OCI-LY1 (cell line): ENCODE measurements at regions not wholly inside any gene's neighbourhood (a gene's known extent, or its start where the extent isn't known, plus 50 kb on each side); places are given as distances from the start of the nearest gene placed in this dataset.

Experiments
- H2AFZ ChIP-seq: fragments of 200-600 bp; sonication (generic), shearing (Covaris generic); 2 replicates; pipeline ENCODE4 v1.6.0; 2014; ENCODE audit warnings: antibody characterized with exemption, mild to moderate bottlenecking, low read length
- H3F3A ChIP-seq: fragments of 200-600 bp; sonication (generic), shearing (Covaris generic); 2 replicates; pipeline ENCODE4 v1.6.0; 2014; ENCODE audit warnings: mild to moderate bottlenecking, antibody characterized with exemption, low read length, moderate library complexity; ENCODE audit not compliant: insufficient read depth
- H3K27ac ChIP-seq: fragments of 200-600 bp; sonication (generic); 2 replicates; pipeline ENCODE4 v1.5.1; 2014; ENCODE audit warnings: low read length, mixed run types, mild to moderate bottlenecking, low read depth; ENCODE audit not compliant: poor library complexity, severe bottlenecking
- H3K27me3 ChIP-seq: fragments of 200-600 bp; sonication (generic); 2 replicates; pipeline ENCODE4 v1.6.0; 2014; ENCODE audit warnings: antibody characterized with exemption, mild to moderate bottlenecking, low read length, moderate library complexity; ENCODE audit not compliant: insufficient read depth
- H3K36me3 ChIP-seq: fragments of 200-600 bp; sonication (generic); 2 replicates; pipeline ENCODE4 v1.6.1; 2014; ENCODE audit warnings: mild to moderate bottlenecking, antibody characterized with exemption, low read length, moderate library complexity, mixed read lengths; ENCODE audit not compliant: insufficient read depth
- H3K4me1 ChIP-seq: fragments of 200-600 bp; sonication (generic); 2 replicates; pipeline ENCODE4 v1.5.1; 2014; ENCODE audit warnings: mild to moderate bottlenecking, low read length, moderate library complexity; ENCODE audit not compliant: insufficient read depth, severe bottlenecking
- H3K4me2 ChIP-seq: fragments of 200-600 bp; sonication (generic), shearing (Covaris generic); 2 replicates; pipeline ENCODE4 v1.6.1; 2014; ENCODE audit warnings: low read length
- H3K4me3 ChIP-seq: fragments of 200-600 bp; sonication (generic); 2 replicates; pipeline ENCODE4 v1.5.1; 2014; ENCODE audit warnings: low read length, low read depth, mild to moderate bottlenecking, mixed read lengths; ENCODE audit not compliant: poor library complexity, severe bottlenecking
- H3K79me2 ChIP-seq: fragments of 200-600 bp; shearing (Covaris generic); 2 replicates; pipeline ENCODE4 v1.6.1; 2016; ENCODE audit warnings: mixed run types, low read length, mixed read lengths; ENCODE audit not compliant: insufficient read depth
- H3K9ac ChIP-seq: fragments of 200-600 bp; sonication (generic), shearing (Covaris generic); 2 replicates; pipeline ENCODE4 v1.6.1; 2014; ENCODE audit warnings: mild to moderate bottlenecking, low read length, mixed read lengths
- H3K9me2 ChIP-seq: fragments of 200-600 bp; sonication (generic), shearing (Covaris generic); 2 replicates; pipeline ENCODE4 v1.6.1; 2014; ENCODE audit warnings: low read depth, mild to moderate bottlenecking, low read length, mixed read lengths
- H3K9me3 ChIP-seq: fragments of 200-600 bp; shearing (Covaris generic); 2 replicates; pipeline ENCODE4 v1.6.1; 2014; ENCODE audit warnings: low read length, mixed read lengths
- H4K20me1 ChIP-seq: fragments of 200-600 bp; sonication (generic), shearing (Covaris generic); 2 replicates; pipeline ENCODE4 v1.6.0; 2016; ENCODE audit warnings: mild to moderate bottlenecking, low read length; ENCODE audit not compliant: insufficient read depth
- EZH2 ChIP-seq: fragments of 200-600 bp; sonication (generic), shearing (Covaris generic); IDR thresholded peaks from 2 replicates; pipeline ENCODE4 v1.8.0; 2017; ENCODE audit warnings: borderline replicate concordance, mixed run types, mild to moderate bottlenecking, antibody characterized with exemption, low read length, moderate library complexity, mixed read lengths
- TF ChIP-seq, protein P1 (sequence below): fragments of 200-600 bp; sonication (generic), shearing (Covaris generic); IDR thresholded peaks from 2 replicates; pipeline ENCODE4 v1.5.1; 2017; ENCODE audit warnings: mild to moderate bottlenecking, antibody characterized with exemption, low read length, moderate library complexity, mixed read lengths

DNA sequence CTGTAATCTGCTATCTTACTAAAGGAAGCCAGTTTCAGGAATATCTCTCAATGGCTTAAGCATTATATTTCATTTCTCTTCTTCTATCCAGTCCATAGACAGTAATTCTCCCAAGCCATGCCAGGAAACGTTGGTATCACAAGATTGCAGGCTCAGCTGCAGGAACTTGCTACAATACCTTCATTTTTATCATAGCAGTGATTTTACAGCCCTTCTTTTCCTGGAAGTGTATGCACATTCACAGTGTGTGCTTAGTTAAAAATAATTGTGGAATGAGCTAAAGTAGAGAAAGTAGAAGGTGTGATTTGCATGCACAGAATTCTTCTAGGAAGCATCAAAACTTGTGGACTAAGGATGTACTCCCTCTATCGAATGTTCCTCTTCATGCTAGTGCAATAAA, 647.2 kb upstream of the PTBP2 start:
- H2AFZ ChIP-seq, result no peak overlapping the region
- H3K27ac ChIP-seq, result no peak overlapping the region
- H3K9me2 ChIP-seq, result no peaks in the 10 kb centered on the region
- H4K20me1 ChIP-seq, result no peaks in the 10 kb centered on the region
- no peaks in the 10 kb centered on the region for H3K9me3 ChIP-seq
- no peak overlapping the region for H3K4me2 ChIP-seq
- no peaks in the 10 kb centered on the region for H3F3A ChIP-seq
- H3K4me1 ChIP-seq, result no peaks in the 10 kb centered on the region
- H3K9ac ChIP-seq, result no peak overlapping the region
- H3K36me3 ChIP-seq, result no peaks in the 10 kb centered on the region
- TF ChIP-seq EZH2, result no peak
- TF ChIP-seq, protein P1, sequence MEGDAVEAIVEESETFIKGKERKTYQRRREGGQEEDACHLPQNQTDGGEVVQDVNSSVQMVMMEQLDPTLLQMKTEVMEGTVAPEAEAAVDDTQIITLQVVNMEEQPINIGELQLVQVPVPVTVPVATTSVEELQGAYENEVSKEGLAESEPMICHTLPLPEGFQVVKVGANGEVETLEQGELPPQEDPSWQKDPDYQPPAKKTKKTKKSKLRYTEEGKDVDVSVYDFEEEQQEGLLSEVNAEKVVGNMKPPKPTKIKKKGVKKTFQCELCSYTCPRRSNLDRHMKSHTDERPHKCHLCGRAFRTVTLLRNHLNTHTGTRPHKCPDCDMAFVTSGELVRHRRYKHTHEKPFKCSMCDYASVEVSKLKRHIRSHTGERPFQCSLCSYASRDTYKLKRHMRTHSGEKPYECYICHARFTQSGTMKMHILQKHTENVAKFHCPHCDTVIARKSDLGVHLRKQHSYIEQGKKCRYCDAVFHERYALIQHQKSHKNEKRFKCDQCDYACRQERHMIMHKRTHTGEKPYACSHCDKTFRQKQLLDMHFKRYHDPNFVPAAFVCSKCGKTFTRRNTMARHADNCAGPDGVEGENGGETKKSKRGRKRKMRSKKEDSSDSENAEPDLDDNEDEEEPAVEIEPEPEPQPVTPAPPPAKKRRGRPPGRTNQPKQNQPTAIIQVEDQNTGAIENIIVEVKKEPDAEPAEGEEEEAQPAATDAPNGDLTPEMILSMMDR, result no peak
- no peaks in the 10 kb centered on the region for H3K79me2 ChIP-seq
- H3K4me3 ChIP-seq, result no peak overlapping the region
- H3K27me3 ChIP-seq, result no peaks in the 10 kb centered on the region

DNA sequence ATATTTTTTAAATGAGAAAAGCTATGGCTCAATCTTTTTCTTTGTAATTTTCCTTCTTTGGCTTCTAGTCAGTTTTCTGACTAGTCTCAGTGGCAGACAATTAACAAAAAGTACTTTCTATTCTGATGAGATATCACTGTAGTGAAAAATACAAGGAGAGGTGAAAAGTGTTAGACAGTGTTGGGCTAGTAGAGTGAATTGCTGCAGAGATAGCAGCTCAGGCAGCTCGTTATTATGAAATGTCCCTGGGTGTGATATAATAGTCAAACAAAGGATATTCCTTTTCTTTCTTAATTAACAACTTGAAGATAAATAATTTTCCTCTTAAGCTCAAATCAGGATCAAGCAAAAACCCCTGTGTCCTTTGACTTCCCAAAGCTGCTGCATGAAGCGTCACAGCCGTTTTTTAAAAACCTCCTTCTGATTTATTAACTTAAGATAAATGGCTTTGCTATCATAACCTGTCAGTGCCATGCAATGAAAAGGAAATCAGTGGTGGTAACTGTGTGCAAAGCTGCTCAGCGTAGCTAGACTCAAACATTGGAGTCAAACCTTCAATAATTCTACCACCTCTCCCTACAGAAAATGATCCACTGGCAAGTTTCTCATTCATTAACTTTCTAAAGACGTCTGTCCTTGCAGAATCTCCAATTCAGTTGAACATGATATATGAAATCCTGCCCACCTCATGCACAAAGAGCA, 646.6 kb upstream of the PTBP2 start:
- no peaks in the 10 kb centered on the region for H3K4me1 ChIP-seq
- no peak overlapping the region for H3K9ac ChIP-seq
- no peak overlapping the region for H3K4me2 ChIP-seq
- no peak overlapping the region for H3K4me3 ChIP-seq
- TF ChIP-seq, protein P1, result no peak
- no peak for TF ChIP-seq EZH2
- no peaks in the 10 kb centered on the region for H3K9me2 ChIP-seq
- no peaks in the 10 kb centered on the region for H3K36me3 ChIP-seq
- no peak overlapping the region for H3K27ac ChIP-seq
- H2AFZ ChIP-seq, result no peak overlapping the region
- H4K20me1 ChIP-seq, result no peaks in the 10 kb centered on the region
- H3F3A ChIP-seq, result no peaks in the 10 kb centered on the region
- no peaks in the 10 kb centered on the region for H3K27me3 ChIP-seq
- no peaks in the 10 kb centered on the region for H3K9me3 ChIP-seq
- H3K79me2 ChIP-seq, result no peaks in the 10 kb centered on the region

DNA sequence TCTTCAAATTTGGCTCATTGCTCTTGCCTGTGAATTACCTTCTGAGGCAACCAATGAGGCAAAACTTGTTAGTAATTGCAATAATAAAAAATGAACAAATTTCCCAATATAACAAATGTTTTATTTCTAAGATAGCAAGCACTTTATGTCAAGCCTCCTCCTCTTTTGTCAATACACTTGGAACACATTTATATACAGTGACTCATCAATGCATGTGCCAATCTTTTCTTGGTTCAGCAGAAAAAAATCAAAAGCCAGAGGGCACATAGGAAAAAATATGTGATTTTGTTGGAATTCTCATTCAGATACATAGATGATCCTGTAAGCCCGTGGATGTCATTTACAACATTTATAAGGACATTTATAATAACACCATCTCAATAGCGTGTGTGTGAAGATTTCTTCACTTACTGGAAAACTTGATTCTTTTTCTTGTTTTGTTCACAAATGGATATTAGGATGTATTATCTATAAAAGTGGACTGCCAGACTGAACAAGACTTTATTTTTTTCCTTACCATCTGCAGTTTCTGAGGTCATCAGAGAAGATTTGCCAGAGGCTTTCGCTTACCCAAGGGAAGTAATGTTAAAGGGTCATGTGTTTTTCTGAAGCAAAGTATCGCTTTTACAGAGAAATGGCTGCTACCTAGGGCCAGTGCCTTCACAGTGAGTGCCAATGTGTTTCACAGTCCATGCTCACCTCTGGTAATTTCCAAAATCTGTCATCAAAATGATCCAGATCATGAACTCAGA, 645.7 kb upstream of the PTBP2 start:
- Histone ChIP-seq H3K36me3 (no peaks in the 10 kb centered on the region), H3K79me2 (no peaks in the 10 kb centered on the region), H3K27ac (no peak overlapping the region), H3K9ac (no peak overlapping the region), H3K27me3 (no peaks in the 10 kb centered on the region), H3K4me3 (no peak overlapping the region), H3K4me1 (no peaks in the 10 kb centered on the region), H3K9me3 (no peaks in the 10 kb centered on the region), H3K4me2 (no peak overlapping the region), H3F3A (no peaks in the 10 kb centered on the region), H3K9me2 (no peaks in the 10 kb centered on the region), H4K20me1 (no peaks in the 10 kb centered on the region), H2AFZ (no peak overlapping the region)
- no peak for TF ChIP-seq EZH2
- TF ChIP-seq, protein P1, result no peak
